ENCODE measurements at regions not wholly inside any gene's neighbourhood (a gene's known extent, or its start where the extent isn't known, plus 50 kb on each side); places are given as distances from the start of the nearest gene placed in this dataset.
A peak's percentile ranks its signal among the peaks of the same experiment; 100 is the strongest.
"Not testable (repeated sequence)": the region's sequence is repeated elsewhere in the genome, so short reads cannot be mapped to it uniquely, and the experiment has no call there.

DNA sequence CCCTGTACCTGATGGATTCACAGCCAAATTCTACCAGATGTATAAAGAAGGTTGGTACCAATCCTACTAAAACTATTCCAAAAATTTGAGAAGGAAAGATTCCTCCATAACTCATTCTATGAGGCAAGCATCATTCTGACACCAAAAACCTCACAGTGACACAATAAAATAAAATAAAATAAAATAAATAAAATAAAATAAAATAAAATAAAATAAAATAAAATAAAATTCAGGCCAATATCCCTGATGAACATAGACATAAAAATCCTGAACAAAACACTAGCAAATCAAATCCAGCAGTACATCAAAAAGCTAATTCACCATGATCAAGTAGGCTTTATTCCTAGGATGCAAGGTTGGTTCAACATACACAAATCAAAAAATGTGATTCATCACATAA lies 108.1 kb downstream of the PROX1 start:
- H3K27ac ChIP-seq; in situ Hi-C loops (cut with HindIII; ENCODE audit: low pct_ligation_motif_present, low sequenced_read_pairs); H3K36me3 ChIP-seq (replicated peaks); DNase-seq; H3K4me3 ChIP-seq (ENCODE audit: low read depth, low read length); H3K27me3 ChIP-seq (replicated peaks): not testable (repeated sequence)

DNA sequence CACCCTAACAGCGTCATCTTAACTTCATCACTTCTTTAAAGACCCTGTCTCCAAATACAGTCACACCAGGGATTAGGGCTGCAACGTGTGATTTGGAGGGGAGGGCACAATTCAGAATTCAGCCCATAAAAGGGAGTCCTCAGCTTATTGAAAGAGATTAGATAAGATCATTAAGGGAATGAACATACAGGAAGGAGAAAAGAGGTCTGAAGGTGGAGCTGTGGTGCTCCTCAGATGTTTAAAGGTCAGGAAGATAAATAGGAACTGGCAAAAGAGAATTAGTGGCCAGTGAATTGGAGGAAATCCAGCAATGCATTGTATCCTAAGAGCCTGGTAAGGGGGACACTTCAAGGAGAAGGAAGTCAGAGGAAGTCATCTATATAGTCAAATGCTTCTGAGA lies 113.5 kb downstream of the PROX1 start:
- Histone ChIP-seq H3K27me3 (replicated peaks) (no peaks in the 10 kb centered on the region), H3K27ac (no peak overlapping the region), H3K36me3 (replicated peaks) (no peaks in the 10 kb centered on the region), H3K4me3 (ENCODE audit: low read depth, low read length) (no peak overlapping the region)
- in situ Hi-C loops (cut with HindIII; ENCODE audit: low pct_ligation_motif_present, low sequenced_read_pairs): no loop called here
- TF ChIP-seq, protein P1, sequence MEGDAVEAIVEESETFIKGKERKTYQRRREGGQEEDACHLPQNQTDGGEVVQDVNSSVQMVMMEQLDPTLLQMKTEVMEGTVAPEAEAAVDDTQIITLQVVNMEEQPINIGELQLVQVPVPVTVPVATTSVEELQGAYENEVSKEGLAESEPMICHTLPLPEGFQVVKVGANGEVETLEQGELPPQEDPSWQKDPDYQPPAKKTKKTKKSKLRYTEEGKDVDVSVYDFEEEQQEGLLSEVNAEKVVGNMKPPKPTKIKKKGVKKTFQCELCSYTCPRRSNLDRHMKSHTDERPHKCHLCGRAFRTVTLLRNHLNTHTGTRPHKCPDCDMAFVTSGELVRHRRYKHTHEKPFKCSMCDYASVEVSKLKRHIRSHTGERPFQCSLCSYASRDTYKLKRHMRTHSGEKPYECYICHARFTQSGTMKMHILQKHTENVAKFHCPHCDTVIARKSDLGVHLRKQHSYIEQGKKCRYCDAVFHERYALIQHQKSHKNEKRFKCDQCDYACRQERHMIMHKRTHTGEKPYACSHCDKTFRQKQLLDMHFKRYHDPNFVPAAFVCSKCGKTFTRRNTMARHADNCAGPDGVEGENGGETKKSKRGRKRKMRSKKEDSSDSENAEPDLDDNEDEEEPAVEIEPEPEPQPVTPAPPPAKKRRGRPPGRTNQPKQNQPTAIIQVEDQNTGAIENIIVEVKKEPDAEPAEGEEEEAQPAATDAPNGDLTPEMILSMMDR (IDR thresholded peaks at IDR 0.05; ENCODE audit: low read depth, low read length, missing control alignments): no peak
- no peak for DNase-seq

DNA sequence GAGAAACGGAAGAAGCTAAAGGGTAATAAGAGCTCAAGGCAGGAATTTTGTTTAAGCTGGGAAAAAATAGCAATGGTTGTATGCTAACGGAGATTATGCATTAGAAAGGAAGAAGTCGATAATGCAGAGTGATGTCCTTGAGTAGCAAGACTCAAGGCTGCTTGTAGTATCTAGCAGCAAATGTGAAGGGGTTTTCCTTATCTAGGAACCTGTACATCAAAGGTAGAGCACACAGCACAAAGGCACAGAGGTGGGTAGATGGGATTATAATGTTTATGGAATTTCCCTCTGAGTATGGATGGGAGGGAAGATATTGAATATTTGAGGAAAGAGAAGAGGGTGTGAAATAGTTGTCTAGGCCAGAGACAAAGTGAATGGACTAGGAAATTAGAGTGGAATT lies 114.1 kb downstream of the PROX1 start:
- no peak for DNase-seq
- TF ChIP-seq, protein P1 (IDR thresholded peaks at IDR 0.05; ENCODE audit: low read depth, low read length, missing control alignments): no peak

DNA sequence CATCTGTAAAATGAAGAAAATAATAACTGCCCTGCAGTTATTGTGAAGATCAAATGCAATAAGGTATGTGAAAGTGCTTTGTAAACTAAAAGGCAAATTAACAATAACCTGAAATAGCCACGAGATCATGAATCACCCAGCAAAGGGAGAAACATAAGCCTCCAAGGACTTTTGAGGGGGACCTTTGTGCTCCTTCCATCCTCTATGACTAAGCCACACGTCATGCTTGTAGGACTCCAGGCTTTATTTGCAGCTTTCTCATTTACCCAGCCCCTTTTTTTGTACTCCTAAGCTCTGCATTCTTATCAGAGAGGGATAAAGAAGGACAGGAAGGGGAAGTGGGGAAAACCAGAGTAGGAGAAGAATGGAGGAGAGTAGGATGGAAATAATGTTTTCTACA lies 115.1 kb downstream of the PROX1 start:
- in situ Hi-C loops (cut with HindIII; ENCODE audit: low pct_ligation_motif_present, low sequenced_read_pairs): no loop called here
- TF ChIP-seq, protein P1 (IDR thresholded peaks at IDR 0.05; ENCODE audit: low read depth, low read length, missing control alignments): no peak
- Histone ChIP-seq H3K27me3 (replicated peaks) (no peaks in the 10 kb centered on the region), H3K36me3 (replicated peaks) (no peaks in the 10 kb centered on the region), H3K4me3 (ENCODE audit: low read depth, low read length) (no peak overlapping the region), H3K27ac (peak overlapping the region; percentile 15)
- peak; percentile 61 for DNase-seq

More for the DNA sequence above, 114.1 kb downstream of the PROX1 start:
- no peak overlapping the region for H3K4me3 ChIP-seq (ENCODE audit: low read depth, low read length)
- H3K36me3 ChIP-seq (replicated peaks): no peaks in the 10 kb centered on the region
- H3K27me3 ChIP-seq (replicated peaks): no peaks in the 10 kb centered on the region
- H3K27ac ChIP-seq: no peak overlapping the region
- in situ Hi-C loops (cut with HindIII; ENCODE audit: low pct_ligation_motif_present, low sequenced_read_pairs): no loop called here

DNA sequence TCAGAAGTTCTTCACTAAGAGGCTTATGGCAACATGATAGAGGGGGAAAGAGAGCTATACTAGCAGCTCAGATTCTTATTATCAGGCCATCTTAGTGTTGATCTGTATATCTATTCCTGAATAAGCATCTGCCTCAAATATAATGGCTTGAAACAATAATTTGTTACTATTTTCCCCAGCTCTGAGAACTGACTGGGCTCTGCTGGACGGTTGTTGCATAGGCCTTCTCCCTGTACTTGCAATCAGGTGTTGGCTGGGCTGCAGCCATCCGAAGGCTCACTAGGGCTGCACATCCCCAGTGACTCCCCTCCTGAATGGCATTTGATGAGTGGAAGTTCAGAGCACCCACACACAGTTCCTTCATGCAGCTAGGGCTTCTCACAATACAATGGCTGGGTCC lies 116.0 kb downstream of the PROX1 start:
- no peak for DNase-seq
- Histone ChIP-seq H3K27me3 (replicated peaks) (no peaks in the 10 kb centered on the region), H3K36me3 (replicated peaks) (no peaks in the 10 kb centered on the region), H3K4me3 (ENCODE audit: low read depth, low read length) (no peak overlapping the region), H3K27ac (no peak overlapping the region)
- in situ Hi-C loops (cut with HindIII; ENCODE audit: low pct_ligation_motif_present, low sequenced_read_pairs): no loop called here
- TF ChIP-seq, protein P1 (IDR thresholded peaks at IDR 0.05; ENCODE audit: low read depth, low read length, missing control alignments): no peak

DNA sequence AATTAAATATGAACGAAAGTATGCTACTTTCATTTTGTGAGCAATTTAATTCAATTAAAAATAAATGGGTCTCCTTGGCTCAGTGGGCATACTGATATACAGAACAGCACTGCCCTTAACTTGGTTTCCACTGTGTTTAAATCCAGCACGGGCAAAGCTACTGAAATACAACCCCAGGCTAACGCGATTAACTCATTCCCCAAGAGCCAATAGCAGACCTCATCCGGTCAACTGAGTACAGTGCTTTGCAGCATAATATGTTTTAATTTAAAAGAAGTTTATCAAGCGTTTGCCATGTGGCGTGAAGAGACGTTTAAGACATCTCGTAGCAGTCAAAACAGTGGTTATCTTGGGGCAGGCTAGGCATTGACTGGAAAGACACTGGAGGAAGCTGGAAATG lies 118.6 kb downstream of the PROX1 start:
- Histone ChIP-seq H3K4me3 (ENCODE audit: low read depth, low read length) (no peak overlapping the region), H3K27ac (no peak overlapping the region), H3K27me3 (replicated peaks) (no peaks in the 10 kb centered on the region), H3K36me3 (replicated peaks) (no peaks in the 10 kb centered on the region)
- no peak for DNase-seq
- TF ChIP-seq, protein P1 (IDR thresholded peaks at IDR 0.05; ENCODE audit: low read depth, low read length, missing control alignments): no peak
- in situ Hi-C loops (cut with HindIII; ENCODE audit: low pct_ligation_motif_present, low sequenced_read_pairs): no loop called here

Measured in brain microvascular endothelial cell (primary cell).